Activated B cell treated with CpG ODN at 0.5 μM for 24 hours (primary cell): ENCODE measurements at regions not wholly inside any gene's neighbourhood (a gene's known extent, or its start where the extent isn't known, plus 50 kb on each side); places are given as distances from the start of the nearest gene placed in this dataset.
A peak's percentile ranks its signal among the peaks of the same experiment; 100 is the strongest.

Experiments used
- ATAC-seq: fragments of 200-7000 bp; cut with Tn5 transposase; one replicate; pipeline ENCODE4 v1.10.0; 2021; ENCODE audit warnings: low read depth, mild to moderate bottlenecking, moderate library complexity
- CTCF ChIA-PET: fragments of 350-600 bp; sonication (Branson Sonifier 250); formaldehyde crosslinking; loops from one replicate; lab custom pipeline; 2021; ENCODE audit warnings: antibody characterized with exemption; lab: Charles Lee
- POLR2A ChIA-PET: fragments of 350-600 bp; sonication (Branson Sonifier 250); formaldehyde crosslinking; loops from one replicate; lab custom pipeline; 2021; ENCODE audit warnings: antibody characterized with exemption; lab: Charles Lee
- DNase-seq: peaks from one replicate; pipeline ENCODE4 v3.0.0; 2022
- H3K27ac Mint-ChIP-seq: one replicate; pipeline ENCODE4 v1.8.0; 2020; ENCODE audit warnings: mixed read lengths
- H3K27me3 Mint-ChIP-seq: one replicate; pipeline ENCODE4 v1.8.0; 2021; ENCODE audit warnings: mixed read lengths
- H3K36me3 Mint-ChIP-seq: one replicate; pipeline ENCODE4 v1.8.0; 2021; ENCODE audit warnings: low read depth, mixed read lengths
- H3K4me1 Mint-ChIP-seq: one replicate; pipeline ENCODE4 v1.8.0; 2021; ENCODE audit warnings: mixed read lengths
- H3K4me3 Mint-ChIP-seq: one replicate; pipeline ENCODE4 v1.8.0; 2020; ENCODE audit warnings: mild to moderate bottlenecking, mixed read lengths
- H3K9me3 Mint-ChIP-seq: one replicate; pipeline ENCODE4 v1.8.0; 2020; ENCODE audit warnings: mixed read lengths
- intact Hi-C: fragments of 100-400 bp; cut with micrococcal nuclease; formaldehyde crosslinking; loops from one replicate; pipeline ENCODE4 v1.15.1; 2024
- TF ChIP-seq, protein P1 (sequence below): fragments of 200-600 bp; IDR thresholded peaks from one replicate; pipeline ENCODE4 v1.8.0; 2022; ENCODE audit warnings: antibody characterized with exemption, mild to moderate bottlenecking

- Mint-ChIP-seq H3K27ac (no peak overlapping the region), H3K9me3 (no peaks in the 10 kb centered on the region), H3K27me3 (no peaks in the 10 kb centered on the region), H3K4me1 (peaks cover 16% of the 10 kb centered on the region), H3K36me3 (no peaks in the 10 kb centered on the region), H3K4me3 (peak overlapping the region; percentile 5)
- intact Hi-C loops, result no loop called here
- TF ChIP-seq, protein P1, sequence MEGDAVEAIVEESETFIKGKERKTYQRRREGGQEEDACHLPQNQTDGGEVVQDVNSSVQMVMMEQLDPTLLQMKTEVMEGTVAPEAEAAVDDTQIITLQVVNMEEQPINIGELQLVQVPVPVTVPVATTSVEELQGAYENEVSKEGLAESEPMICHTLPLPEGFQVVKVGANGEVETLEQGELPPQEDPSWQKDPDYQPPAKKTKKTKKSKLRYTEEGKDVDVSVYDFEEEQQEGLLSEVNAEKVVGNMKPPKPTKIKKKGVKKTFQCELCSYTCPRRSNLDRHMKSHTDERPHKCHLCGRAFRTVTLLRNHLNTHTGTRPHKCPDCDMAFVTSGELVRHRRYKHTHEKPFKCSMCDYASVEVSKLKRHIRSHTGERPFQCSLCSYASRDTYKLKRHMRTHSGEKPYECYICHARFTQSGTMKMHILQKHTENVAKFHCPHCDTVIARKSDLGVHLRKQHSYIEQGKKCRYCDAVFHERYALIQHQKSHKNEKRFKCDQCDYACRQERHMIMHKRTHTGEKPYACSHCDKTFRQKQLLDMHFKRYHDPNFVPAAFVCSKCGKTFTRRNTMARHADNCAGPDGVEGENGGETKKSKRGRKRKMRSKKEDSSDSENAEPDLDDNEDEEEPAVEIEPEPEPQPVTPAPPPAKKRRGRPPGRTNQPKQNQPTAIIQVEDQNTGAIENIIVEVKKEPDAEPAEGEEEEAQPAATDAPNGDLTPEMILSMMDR, result no peak
- CTCF ChIA-PET, result no interaction called here
- POLR2A ChIA-PET, result interaction anchor here (0.7 kb wide), 1 partner anchor 208 kb away, joined by 11 read pairs; no protein-coding TSS in a partner anchor
- no peak for ATAC-seq
- DNase-seq, result no peak
Observed at GRCh38 chr12:95390192-95390591, 83.8 kb upstream of the METAP2 start.

- intact Hi-C loops, result no loop called here
- Mint-ChIP-seq H3K27ac (peak overlapping the region; percentile 18), H3K36me3 (no peaks in the 10 kb centered on the region), H3K4me3 (peak overlapping the region; percentile 15), H3K27me3 (peaks cover 3% of the 10 kb centered on the region), H3K9me3 (no peaks in the 10 kb centered on the region), H3K4me1 (peaks cover 16% of the 10 kb centered on the region)
- DNase-seq (no peak), ATAC-seq (no peak)
- CTCF ChIA-PET, result no interaction called here
- TF ChIP-seq, protein P1, result no peak
- POLR2A ChIA-PET, result no interaction called here
Observed at GRCh38 chr12:95390932-95391331, 83.0 kb upstream of the METAP2 start.

DNA sequence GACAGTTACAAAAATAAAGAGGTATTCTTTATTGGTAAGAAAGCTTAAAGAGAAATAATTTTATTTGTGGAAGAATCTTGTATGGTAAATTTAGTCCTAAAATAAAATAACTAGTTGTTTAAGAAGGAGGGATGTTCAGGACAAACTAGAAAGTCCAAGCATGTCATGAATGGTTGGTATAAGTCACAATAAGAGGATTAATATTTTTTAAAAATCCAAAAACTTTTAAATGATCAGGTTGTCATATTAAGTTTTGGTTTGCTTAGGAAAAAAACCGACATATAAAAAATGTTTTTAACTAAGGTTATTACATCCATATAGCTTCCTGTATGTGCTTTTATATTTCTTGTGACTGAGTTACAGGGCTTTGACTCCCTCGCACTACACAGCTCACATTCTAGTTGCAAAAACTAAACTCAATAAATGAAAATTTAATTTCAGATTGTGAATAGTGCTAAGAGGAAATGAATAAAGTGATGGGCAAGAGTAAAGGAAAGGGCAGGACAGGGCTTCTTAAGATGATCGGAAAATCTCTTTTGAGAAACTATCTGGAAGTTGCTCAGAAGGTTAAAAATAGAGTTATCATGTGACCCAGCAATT, 80.7 kb upstream of the METAP2 start:
- DNase-seq (no peak), ATAC-seq (no peak)
- Mint-ChIP-seq H3K4me1 (peaks cover 16% of the 10 kb centered on the region), H3K4me3 (no peak overlapping the region), H3K36me3 (no peaks in the 10 kb centered on the region), H3K27ac (no peak overlapping the region), H3K9me3 (no peaks in the 10 kb centered on the region), H3K27me3 (peaks cover 6% of the 10 kb centered on the region)
- ChIA-PET CTCF (no interaction called here), POLR2A (no interaction called here)
- TF ChIP-seq, protein P1, result no peak
- intact Hi-C loops, result no loop called here

DNA sequence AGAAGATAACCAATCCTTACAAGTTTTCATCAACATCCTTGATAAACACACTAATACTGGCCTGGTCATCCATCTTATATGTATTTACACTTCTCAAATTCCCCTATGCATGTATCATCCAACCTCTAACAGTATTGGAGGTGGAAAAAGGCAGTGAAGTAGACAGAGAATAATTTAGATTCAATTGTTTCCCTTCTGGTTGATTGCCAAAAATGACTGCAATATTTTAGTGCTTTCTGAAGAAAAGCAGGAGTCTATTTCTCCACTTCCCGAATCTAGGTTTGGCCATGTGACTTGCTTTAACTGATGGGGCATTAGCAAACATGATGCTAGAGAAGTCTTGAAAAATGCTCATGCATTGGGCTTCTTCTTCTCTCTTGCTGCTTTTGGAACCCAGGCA, 78.3 kb upstream of the METAP2 start:
- CTCF ChIA-PET, result no interaction called here

GRCh38 chr12:95396849-95397468, 77.0 kb upstream of the METAP2 start:
- peaks cover 9% of the 10 kb centered on the region for H3K27me3 Mint-ChIP-seq
- no peak overlapping the region for H3K4me3 Mint-ChIP-seq
- POLR2A ChIA-PET, result no interaction called here
- CTCF ChIA-PET, result no interaction called here
- intact Hi-C loops, result no loop called here
- ATAC-seq, result no peak
- no peak for DNase-seq
- no peaks in the 10 kb centered on the region for H3K4me1 Mint-ChIP-seq
- no peaks in the 10 kb centered on the region for H3K9me3 Mint-ChIP-seq
- TF ChIP-seq, protein P1, result no peak
- no peaks in the 10 kb centered on the region for H3K36me3 Mint-ChIP-seq
- H3K27ac Mint-ChIP-seq, result no peak overlapping the region

More for the DNA sequence above, 78.3 kb upstream of the METAP2 start:
- peaks cover 8% of the 10 kb centered on the region for H3K4me1 Mint-ChIP-seq
- no peaks in the 10 kb centered on the region for H3K36me3 Mint-ChIP-seq
- TF ChIP-seq, protein P1, result no peak
- intact Hi-C loops, result no loop called here
- peaks cover 6% of the 10 kb centered on the region for H3K27me3 Mint-ChIP-seq
- H3K9me3 Mint-ChIP-seq, result no peaks in the 10 kb centered on the region
- H3K4me3 Mint-ChIP-seq, result no peak overlapping the region
- DNase-seq, result no peak
- POLR2A ChIA-PET, result no interaction called here
- ATAC-seq, result no peak
- no peak overlapping the region for H3K27ac Mint-ChIP-seq
